GM21423 (cell line): ENCODE measurements at regions not wholly inside any gene's neighbourhood (a gene's known extent, or its start where the extent isn't known, plus 50 kb on each side); places are given as distances from the start of the nearest gene placed in this dataset.

Source experiments
- ATAC-seq: cut with Tn5 transposase; IDR thresholded peaks from one replicate; pipeline ENCODE4 v1.9.1; 2021; ENCODE audit warnings: mild to moderate bottlenecking, moderate library complexity; ENCODE audit not compliant: unreplicated experiment

GRCh38 chr6:6376845-6377244 is 56.4 kb upstream of the F13A1 start:
- ATAC-seq = no peak

DNA sequence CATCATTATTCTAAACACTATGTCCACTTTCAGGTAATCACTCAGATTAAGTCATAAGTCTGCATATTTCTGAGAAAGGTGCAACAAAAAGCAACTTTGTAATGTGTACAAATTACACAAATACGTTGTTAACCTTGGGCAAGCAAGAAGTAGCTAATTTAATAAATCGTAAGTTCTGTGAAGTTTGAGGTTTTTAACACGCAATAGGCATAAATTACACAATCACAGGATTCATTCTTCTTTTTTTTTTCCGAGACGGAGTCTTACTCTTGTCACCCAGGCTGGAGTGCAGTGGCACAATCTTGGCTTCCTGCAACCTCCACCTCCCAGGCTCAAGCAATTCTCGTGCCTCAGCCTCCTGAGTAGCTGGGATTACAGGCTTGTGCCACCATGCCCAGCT is 57.2 kb upstream of the F13A1 start:
- ATAC-seq = no peak

DNA sequence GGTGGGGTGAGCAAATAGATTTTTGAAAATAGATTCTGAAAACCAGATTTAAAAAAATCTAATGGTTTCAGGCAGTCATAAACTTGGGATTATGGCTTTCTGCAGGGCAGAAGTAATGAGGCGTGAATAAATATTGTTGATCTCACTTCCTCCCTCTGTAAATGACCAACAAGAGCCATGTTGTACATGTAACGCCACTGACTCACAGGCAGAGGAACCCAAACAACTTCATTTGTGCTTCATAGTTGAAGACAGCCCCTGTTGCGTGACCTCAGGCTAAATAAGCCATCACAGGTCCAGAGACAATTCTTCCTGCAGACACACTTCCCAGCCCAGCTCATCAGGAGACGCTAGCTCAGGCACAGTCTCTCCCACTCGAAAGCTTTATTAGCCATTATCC is 59.1 kb upstream of the F13A1 start:
- ATAC-seq = peak; percentile 77

DNA sequence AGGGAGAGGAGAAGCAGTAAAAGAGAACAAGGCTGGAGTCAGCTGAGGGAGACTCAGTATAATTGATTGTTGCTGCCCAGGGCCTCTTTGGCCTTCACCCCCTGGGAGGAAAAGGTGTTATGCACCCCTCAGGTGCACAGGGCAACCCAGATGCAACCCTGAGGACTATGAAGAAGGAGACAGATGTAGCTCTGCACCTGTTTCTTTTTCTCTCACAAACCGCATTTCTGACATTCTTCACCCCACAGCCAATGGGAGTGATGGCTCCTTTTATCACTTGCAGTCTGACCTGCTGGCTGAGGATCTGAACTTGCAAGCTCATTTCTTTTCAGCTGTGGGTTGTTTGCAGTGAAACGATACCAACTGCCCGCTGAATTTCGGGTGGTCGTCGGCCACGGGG is 64.1 kb upstream of the F13A1 start:
- ATAC-seq = no peak

DNA sequence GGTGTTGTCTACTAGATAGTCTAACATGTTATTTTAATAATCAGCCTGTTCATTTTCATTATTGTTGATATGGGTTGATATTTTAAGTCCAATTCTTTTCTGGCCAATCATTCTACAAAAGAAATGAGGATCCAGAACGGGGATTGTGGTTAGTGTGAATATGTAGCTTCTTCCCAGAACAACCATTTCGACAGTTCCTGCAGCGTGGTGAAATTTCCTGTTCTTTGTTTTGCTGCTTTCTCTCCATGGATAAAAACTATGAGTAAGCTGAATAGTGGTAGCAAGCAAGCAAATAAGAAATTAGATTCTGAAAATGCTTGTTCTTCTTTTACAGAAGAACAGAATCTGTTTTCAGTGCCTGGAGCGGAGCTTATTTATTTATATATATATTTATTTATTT is 65.5 kb upstream of the F13A1 start:
- ATAC-seq = no peak

DNA sequence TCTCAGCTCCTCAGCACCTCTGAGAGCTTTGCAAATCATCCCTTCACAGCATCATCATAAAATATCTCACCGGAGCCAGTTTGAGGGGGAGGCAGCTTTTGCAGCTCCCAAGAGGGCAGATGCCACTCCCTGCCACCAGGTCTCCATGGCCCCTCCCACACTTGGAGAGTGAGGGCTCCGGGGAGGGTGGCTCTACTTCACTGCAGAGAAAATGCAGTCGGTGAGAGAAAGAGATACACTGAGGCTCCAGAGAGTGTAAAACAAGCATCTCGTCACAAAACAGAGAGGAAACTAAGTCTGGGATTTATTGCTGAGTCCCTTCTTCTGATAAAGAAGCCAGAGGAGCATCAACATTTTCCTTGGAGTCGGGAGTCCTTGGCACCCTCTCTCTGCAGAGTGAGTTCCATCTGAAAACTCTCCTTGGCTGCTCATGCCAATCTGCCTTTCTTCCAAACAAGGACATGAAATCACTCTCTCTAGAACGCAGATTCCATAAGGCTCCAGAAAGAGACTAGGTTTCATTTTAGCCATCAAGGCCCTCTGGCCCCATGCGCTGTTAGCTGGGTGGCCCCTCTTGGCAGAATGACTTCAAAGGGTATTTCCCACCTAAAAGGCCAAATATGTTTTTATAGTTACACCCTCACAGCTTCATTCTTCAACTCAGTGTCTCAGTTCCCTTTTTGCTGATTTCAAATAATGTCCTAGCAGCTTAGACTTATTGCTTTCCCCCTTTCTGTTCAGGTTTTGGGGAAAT is 70.6 kb upstream of the F13A1 start:
- peak; percentile 61 for ATAC-seq

GRCh38 chr6:6392214-6393068 is 72.0 kb upstream of the F13A1 start:
- peak; percentile 71 for ATAC-seq

GRCh38 chr6:6393069-6393529 is 72.6 kb upstream of the F13A1 start:
- ATAC-seq = peak; percentile 11

DNA sequence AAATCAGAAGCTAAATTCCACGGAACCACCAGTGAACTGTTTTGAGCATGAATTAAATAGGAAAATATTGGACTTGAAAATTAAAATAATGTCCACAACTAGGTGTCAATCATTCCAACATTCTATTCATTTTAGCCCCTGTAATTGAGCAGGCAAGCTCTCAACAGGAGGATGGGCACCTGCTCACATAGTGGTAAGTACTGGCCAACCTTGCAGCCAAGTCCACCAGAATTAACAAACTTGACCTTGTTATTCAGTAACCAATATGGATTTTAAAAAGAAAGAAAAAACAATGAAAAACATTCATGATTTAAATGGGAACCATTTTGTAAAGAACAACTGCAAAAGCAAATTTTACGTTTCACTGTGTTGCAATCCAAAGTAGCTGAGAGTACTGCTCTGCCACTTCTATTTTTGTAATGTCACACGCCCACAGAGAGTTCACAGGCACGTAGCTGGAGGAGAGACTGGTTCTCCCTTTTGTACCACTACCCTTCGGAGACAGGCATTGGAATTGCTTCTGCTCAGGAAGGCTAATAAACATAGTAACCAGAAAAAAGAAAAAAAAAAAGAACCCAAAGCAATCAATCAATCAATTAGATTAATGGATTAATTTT is 75.2 kb upstream of the F13A1 start:
- no peak for ATAC-seq

- ATAC-seq = no peak
Observed at GRCh38 chr6:6397842-6398241, 77.4 kb upstream of the F13A1 start.

- ATAC-seq = no peak
Observed at GRCh38 chr6:6399568-6399967, 79.1 kb upstream of the F13A1 start.

GRCh38 chr6:6401401-6401800 is 80.9 kb upstream of the F13A1 start:
- no peak for ATAC-seq

DNA sequence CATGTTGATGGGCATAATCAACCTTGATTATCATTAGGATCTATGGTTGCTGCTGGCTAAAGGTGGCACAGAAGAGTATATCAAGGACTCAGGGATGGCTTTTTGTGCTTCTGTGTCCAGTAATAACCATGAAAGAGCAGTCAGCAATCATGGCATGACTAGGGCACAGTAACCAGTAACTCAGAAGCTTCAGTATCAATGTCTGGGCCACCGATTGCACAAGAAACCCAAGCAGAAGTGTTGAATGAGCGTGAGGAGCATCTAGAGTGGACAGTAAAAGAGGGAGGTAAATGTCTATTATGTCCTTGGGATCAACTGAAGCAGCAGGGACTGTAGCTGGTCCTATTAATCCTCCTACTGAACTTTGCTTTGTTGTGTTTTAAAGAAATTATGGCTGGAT is 81.5 kb upstream of the F13A1 start:
- no peak for ATAC-seq

- no peak for ATAC-seq
Observed at GRCh38 chr6:6402591-6402990, 82.1 kb upstream of the F13A1 start.

DNA sequence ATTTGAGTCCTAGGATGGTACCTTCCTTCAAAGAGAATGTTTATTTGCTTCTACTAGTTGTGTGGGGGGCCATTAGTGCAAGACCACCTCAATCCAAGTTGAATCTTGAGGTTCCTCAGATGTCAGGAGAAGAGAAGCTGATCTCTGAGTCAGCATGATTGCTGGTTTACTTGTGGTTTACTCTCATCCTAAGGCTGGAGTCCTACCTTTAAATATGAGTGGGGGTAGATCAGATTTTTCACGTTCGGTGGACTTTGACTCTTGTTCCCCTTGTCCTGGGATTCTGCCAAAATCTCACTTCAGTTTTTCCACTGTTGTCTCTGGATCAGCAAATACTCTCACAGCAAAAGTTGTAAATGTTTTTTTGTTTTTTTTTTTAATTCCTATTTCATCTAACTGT is 84.6 kb upstream of the F13A1 start:
- ATAC-seq = no peak

DNA sequence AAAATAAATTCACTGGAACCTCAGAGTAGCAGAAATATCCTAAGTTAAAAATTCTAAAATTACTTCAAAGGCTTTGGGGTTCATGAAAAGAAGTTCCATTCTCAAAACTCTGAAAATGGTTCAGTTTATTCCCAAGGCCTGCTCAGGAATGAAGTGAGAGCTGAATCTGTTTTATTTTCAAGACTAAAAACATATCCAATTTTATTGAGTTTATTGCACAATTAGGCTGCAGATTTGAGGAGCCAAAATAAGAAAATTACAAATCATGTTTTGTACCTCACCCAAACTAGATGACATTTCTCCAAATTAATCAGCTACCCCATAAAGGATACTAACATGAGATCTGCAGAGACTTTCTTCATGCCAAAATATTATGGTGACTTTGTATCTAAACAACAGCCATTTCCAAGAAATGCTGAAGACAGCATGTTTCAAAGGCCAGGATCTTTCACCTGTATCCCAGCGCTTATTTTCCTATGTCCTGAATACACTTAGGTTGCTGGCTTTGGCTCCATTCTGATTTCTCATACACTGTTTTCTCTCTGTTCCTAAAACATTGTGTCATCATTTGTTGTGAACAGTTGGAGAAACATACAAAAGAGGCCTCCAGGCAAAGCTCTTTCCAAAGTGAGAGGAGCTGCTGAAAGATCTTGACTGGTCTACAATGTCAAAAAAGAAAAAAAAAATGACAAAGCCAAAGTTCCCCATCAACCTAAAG is 85.7 kb upstream of the F13A1 start:
- no peak for ATAC-seq

DNA sequence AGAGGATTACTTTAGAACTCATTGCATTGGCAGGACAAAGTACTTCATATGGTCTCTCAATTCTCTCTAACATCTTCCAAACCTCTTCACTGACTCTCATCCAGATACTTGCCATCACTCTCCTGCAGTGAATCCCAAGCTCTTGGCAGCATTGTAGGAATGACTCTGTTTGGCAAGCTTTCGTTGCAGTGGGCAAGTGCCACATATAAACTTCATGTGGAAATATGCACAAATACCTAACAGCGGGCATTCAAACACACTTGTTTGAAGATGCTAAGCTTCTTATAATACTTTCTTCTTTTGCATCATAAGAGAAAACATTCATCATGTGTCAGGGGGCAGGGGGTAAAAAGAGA is 86.2 kb upstream of the F13A1 start:
- ATAC-seq = no peak

DNA sequence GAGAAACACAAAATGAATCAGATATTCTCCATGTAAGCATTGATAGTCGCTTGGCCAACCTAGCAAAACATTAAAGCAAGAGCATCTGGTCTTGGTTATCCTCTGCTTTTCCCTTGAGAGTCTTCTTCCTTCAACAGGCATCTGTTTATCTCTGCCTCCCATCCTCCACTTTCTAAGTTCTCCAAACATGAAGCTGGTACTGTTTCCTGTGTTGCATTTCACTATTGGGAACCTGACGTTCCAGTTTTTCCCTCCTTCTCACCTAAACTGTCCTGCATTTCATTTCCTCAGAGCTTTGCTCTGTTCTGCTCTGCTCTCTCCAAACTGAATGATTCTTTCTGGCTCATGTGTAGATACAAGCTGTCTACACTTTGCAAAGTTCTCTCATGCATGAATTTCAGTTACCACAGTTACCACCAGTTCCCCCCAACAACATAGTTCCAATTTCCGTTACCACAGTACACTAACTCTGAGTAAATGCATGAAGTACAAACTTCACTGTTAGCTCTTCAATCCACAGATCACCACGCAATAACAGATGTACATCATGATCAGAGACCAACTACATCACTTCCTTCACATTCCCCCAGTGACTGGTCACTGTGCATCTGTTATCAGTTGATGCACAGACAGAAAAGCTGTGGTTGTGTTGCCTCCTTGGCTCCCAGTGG is 86.7 kb upstream of the F13A1 start:
- peak; percentile 95 for ATAC-seq

- no peak for ATAC-seq
Observed at GRCh38 chr6:6409397-6410030, 89.1 kb upstream of the F13A1 start.

DNA sequence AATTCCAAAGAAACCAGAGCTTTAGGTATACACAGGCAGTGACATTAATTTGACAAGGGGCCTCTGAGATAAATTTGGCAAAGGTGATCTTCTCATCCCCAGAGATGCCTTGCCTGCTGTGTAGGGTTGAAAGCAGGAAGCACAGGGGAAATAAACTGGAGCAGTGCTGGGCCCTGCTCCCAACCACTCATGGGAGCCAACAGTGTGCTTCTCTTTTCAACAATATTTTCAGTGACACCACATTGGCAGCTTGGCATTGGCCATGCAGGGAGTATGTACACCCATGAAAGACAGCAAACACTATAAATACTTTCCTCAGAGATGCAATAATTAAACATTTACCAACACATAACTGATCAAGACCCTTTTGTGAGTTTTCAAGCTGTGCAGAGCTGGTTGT is 90.7 kb upstream of the F13A1 start:
- no peak for ATAC-seq
